ENCODE measurements at regions not wholly inside any gene's neighbourhood (a gene's known extent, or its start where the extent isn't known, plus 50 kb on each side); places are given as distances from the start of the nearest gene placed in this dataset.

GRCh38 chr2:223363085-223363484, 239.1 kb downstream of the SCG2 start:
- H3K36me3 ChIP-seq: no peaks in the 10 kb centered on the region
- no peak overlapping the region for H3K4me3 ChIP-seq (ENCODE audit: low read depth, low read length)
- no peak for TF ChIP-seq CTCF (IDR thresholded peaks at IDR 0.05; ENCODE audit: low read depth, low read length)
- DNase-seq: no peak
- H3K9me3 ChIP-seq (ENCODE audit: severe bottlenecking): no peaks in the 10 kb centered on the region
- H3K27ac ChIP-seq: no peak overlapping the region
- H3K27me3 ChIP-seq (ENCODE audit: insufficient read depth, low read depth, severe bottlenecking): no peaks in the 10 kb centered on the region

- Histone ChIP-seq H3K36me3 (no peaks in the 10 kb centered on the region), H3K9me3 (ENCODE audit: severe bottlenecking) (no peaks in the 10 kb centered on the region), H3K27me3 (ENCODE audit: insufficient read depth, low read depth, severe bottlenecking) (no peaks in the 10 kb centered on the region), H3K4me3 (ENCODE audit: low read depth, low read length) (no peak overlapping the region), H3K27ac (no peak overlapping the region)
- no peak for TF ChIP-seq CTCF (IDR thresholded peaks at IDR 0.05; ENCODE audit: low read depth, low read length)
- no peak for DNase-seq
These were observed 236.9 kb downstream of the SCG2 start for GRCh38 chr2:223365158-223365679.

- DNase-seq: no peak
- no peaks in the 10 kb centered on the region for H3K36me3 ChIP-seq
- no peaks in the 10 kb centered on the region for H3K27me3 ChIP-seq (ENCODE audit: insufficient read depth, low read depth, severe bottlenecking)
- no peak overlapping the region for H3K4me3 ChIP-seq (ENCODE audit: low read depth, low read length)
- no peak overlapping the region for H3K27ac ChIP-seq
- TF ChIP-seq CTCF (IDR thresholded peaks at IDR 0.05; ENCODE audit: low read depth, low read length): no peak
- H3K9me3 ChIP-seq (ENCODE audit: severe bottlenecking): no peaks in the 10 kb centered on the region
These were observed 235.6 kb downstream of the SCG2 start for GRCh38 chr2:223366566-223366965.

- Histone ChIP-seq H3K27ac (no peak overlapping the region), H3K27me3 (ENCODE audit: insufficient read depth, low read depth, severe bottlenecking) (no peaks in the 10 kb centered on the region), H3K4me3 (ENCODE audit: low read depth, low read length) (no peak overlapping the region), H3K9me3 (ENCODE audit: severe bottlenecking) (no peaks in the 10 kb centered on the region), H3K36me3 (no peaks in the 10 kb centered on the region)
- no peak for DNase-seq
- no peak for TF ChIP-seq CTCF (IDR thresholded peaks at IDR 0.05; ENCODE audit: low read depth, low read length)
These were observed 233.7 kb downstream of the SCG2 start for GRCh38 chr2:223368481-223368880.

GRCh38 chr2:223369889-223370288, 232.3 kb downstream of the SCG2 start:
- no peak for TF ChIP-seq CTCF (IDR thresholded peaks at IDR 0.05; ENCODE audit: low read depth, low read length)
- no peak for DNase-seq
- no peaks in the 10 kb centered on the region for H3K27me3 ChIP-seq (ENCODE audit: insufficient read depth, low read depth, severe bottlenecking)
- H3K4me3 ChIP-seq (ENCODE audit: low read depth, low read length): no peak overlapping the region
- no peaks in the 10 kb centered on the region for H3K9me3 ChIP-seq (ENCODE audit: severe bottlenecking)
- H3K36me3 ChIP-seq: no peaks in the 10 kb centered on the region
- no peak overlapping the region for H3K27ac ChIP-seq

GRCh38 chr2:223383315-223383714, 218.8 kb downstream of the SCG2 start:
- H3K9me3 ChIP-seq (ENCODE audit: severe bottlenecking): no peaks in the 10 kb centered on the region
- no peak overlapping the region for H3K27ac ChIP-seq
- TF ChIP-seq CTCF (IDR thresholded peaks at IDR 0.05; ENCODE audit: low read depth, low read length): no peak
- H3K36me3 ChIP-seq: no peaks in the 10 kb centered on the region
- DNase-seq: no peak
- H3K27me3 ChIP-seq (ENCODE audit: insufficient read depth, low read depth, severe bottlenecking): no peaks in the 10 kb centered on the region
- H3K4me3 ChIP-seq (ENCODE audit: low read depth, low read length): no peak overlapping the region
